ENCODE measurements at regions not wholly inside any gene's neighbourhood (a gene's known extent, or its start where the extent isn't known, plus 50 kb on each side); places are given as distances from the start of the nearest gene placed in this dataset.
"Not testable (repeated sequence)": the region's sequence is repeated elsewhere in the genome, so short reads cannot be mapped to it uniquely, and the experiment has no call there.

GRCh38 chr9:24071716-24072115 is 245.7 kb upstream of the ELAVL2 start:
- H3K4me1 ChIP-seq (ENCODE audit: low read length) = no peaks in the 10 kb centered on the region
- no peaks in the 10 kb centered on the region for H3K36me3 ChIP-seq (replicated peaks; ENCODE audit: low read depth, low read length)
- H3K4me2 ChIP-seq (ENCODE audit: low read length) = no peak overlapping the region
- H3K27ac ChIP-seq (ENCODE audit: low read length) = no peak overlapping the region
- no peak overlapping the region for H3K9ac ChIP-seq (ENCODE audit: low read length)
- H3K27me3 ChIP-seq (ENCODE audit: low read depth, low read length) = no peaks in the 10 kb centered on the region
- TF ChIP-seq CTCF (IDR thresholded peaks at IDR 0.05; ENCODE audit: low read depth, low read length) (no peak), EZH2phosphoT487 (IDR thresholded peaks at IDR 0.05; ENCODE audit: low read depth) (no peak)
- H2AFZ ChIP-seq (ENCODE audit: low read depth, low read length) = no peak overlapping the region
- no peaks in the 10 kb centered on the region for H3K79me2 ChIP-seq (ENCODE audit: low read length)
- H4K20me1 ChIP-seq (ENCODE audit: insufficient read depth, low read length) = no peaks in the 10 kb centered on the region
- no peaks in the 10 kb centered on the region for H3K9me3 ChIP-seq (ENCODE audit: insufficient read depth, low read length)
- H3K4me3 ChIP-seq (ENCODE audit: low read length) = no peak overlapping the region

- Histone ChIP-seq H3K79me2 (ENCODE audit: low read length) (no peaks in the 10 kb centered on the region), H3K27me3 (ENCODE audit: low read depth, low read length) (no peaks in the 10 kb centered on the region), H3K36me3 (replicated peaks; ENCODE audit: low read depth, low read length) (no peaks in the 10 kb centered on the region), H4K20me1 (ENCODE audit: insufficient read depth, low read length) (no peaks in the 10 kb centered on the region), H2AFZ (ENCODE audit: low read depth, low read length) (no peak overlapping the region), H3K9me3 (ENCODE audit: insufficient read depth, low read length) (no peaks in the 10 kb centered on the region), H3K4me2 (ENCODE audit: low read length) (no peak overlapping the region), H3K4me1 (ENCODE audit: low read length) (no peaks in the 10 kb centered on the region), H3K9ac (ENCODE audit: low read length) (no peak overlapping the region), H3K27ac (ENCODE audit: low read length) (no peak overlapping the region), H3K4me3 (ENCODE audit: low read length) (no peak overlapping the region)
- no peak for TF ChIP-seq CTCF (IDR thresholded peaks at IDR 0.05; ENCODE audit: low read depth, low read length)
- TF ChIP-seq EZH2phosphoT487 (IDR thresholded peaks at IDR 0.05; ENCODE audit: low read depth) = no peak
Measured at GRCh38 chr9:24071091-24071490, 245.1 kb upstream of the ELAVL2 start.

- H3K27ac ChIP-seq (ENCODE audit: low read length); H2AFZ ChIP-seq (ENCODE audit: low read depth, low read length); H3K79me2 ChIP-seq (ENCODE audit: low read length); H3K9ac ChIP-seq (ENCODE audit: low read length); H3K27me3 ChIP-seq (ENCODE audit: low read depth, low read length); H3K9me3 ChIP-seq (ENCODE audit: insufficient read depth, low read length); H3K4me2 ChIP-seq (ENCODE audit: low read length); H4K20me1 ChIP-seq (ENCODE audit: insufficient read depth, low read length); H3K36me3 ChIP-seq (replicated peaks; ENCODE audit: low read depth, low read length); H3K4me3 ChIP-seq (ENCODE audit: low read length); H3K4me1 ChIP-seq (ENCODE audit: low read length): not testable (repeated sequence)
Measured at GRCh38 chr9:24067107-24067506, 241.1 kb upstream of the ELAVL2 start.

GRCh38 chr9:24059651-24060050 is 233.6 kb upstream of the ELAVL2 start:
- Histone ChIP-seq H4K20me1 (ENCODE audit: insufficient read depth, low read length) (no peaks in the 10 kb centered on the region), H3K9me3 (ENCODE audit: insufficient read depth, low read length) (no peaks in the 10 kb centered on the region), H3K79me2 (ENCODE audit: low read length) (no peaks in the 10 kb centered on the region), H3K4me3 (ENCODE audit: low read length) (no peak overlapping the region), H3K9ac (ENCODE audit: low read length) (no peak overlapping the region), H3K4me1 (ENCODE audit: low read length) (no peaks in the 10 kb centered on the region), H3K27me3 (ENCODE audit: low read depth, low read length) (no peaks in the 10 kb centered on the region), H3K36me3 (replicated peaks; ENCODE audit: low read depth, low read length) (no peaks in the 10 kb centered on the region), H3K4me2 (ENCODE audit: low read length) (no peak overlapping the region), H3K27ac (ENCODE audit: low read length) (no peak overlapping the region), H2AFZ (ENCODE audit: low read depth, low read length) (no peak overlapping the region)
- TF ChIP-seq EZH2phosphoT487 (IDR thresholded peaks at IDR 0.05; ENCODE audit: low read depth) (no peak), CTCF (IDR thresholded peaks at IDR 0.05; ENCODE audit: low read depth, low read length) (no peak)

- H4K20me1 ChIP-seq (ENCODE audit: insufficient read depth, low read length) = no peaks in the 10 kb centered on the region
- H3K27ac ChIP-seq (ENCODE audit: low read length) = no peak overlapping the region
- H3K4me3 ChIP-seq (ENCODE audit: low read length) = no peak overlapping the region
Measured at GRCh38 chr9:24051587-24051986, 225.5 kb upstream of the ELAVL2 start.

GRCh38 chr9:24050239-24050638 is 224.2 kb upstream of the ELAVL2 start:
- H2AFZ ChIP-seq (ENCODE audit: low read depth, low read length); H3K9me3 ChIP-seq (ENCODE audit: insufficient read depth, low read length); H3K9ac ChIP-seq (ENCODE audit: low read length); H3K4me3 ChIP-seq (ENCODE audit: low read length); H3K79me2 ChIP-seq (ENCODE audit: low read length); H3K4me2 ChIP-seq (ENCODE audit: low read length); H3K27me3 ChIP-seq (ENCODE audit: low read depth, low read length); H3K27ac ChIP-seq (ENCODE audit: low read length); H3K4me1 ChIP-seq (ENCODE audit: low read length); H4K20me1 ChIP-seq (ENCODE audit: insufficient read depth, low read length); H3K36me3 ChIP-seq (replicated peaks; ENCODE audit: low read depth, low read length): not testable (repeated sequence)

More at GRCh38 chr9:24051587-24051986, 225.5 kb upstream of the ELAVL2 start:
- H3K36me3 ChIP-seq (replicated peaks; ENCODE audit: low read depth, low read length) = no peaks in the 10 kb centered on the region
- no peaks in the 10 kb centered on the region for H3K9me3 ChIP-seq (ENCODE audit: insufficient read depth, low read length)
- H3K4me2 ChIP-seq (ENCODE audit: low read length) = no peak overlapping the region
- no peaks in the 10 kb centered on the region for H3K27me3 ChIP-seq (ENCODE audit: low read depth, low read length)
- TF ChIP-seq CTCF (IDR thresholded peaks at IDR 0.05; ENCODE audit: low read depth, low read length) (peak; percentile 18; the same call in 1 of the 2 replicates), EZH2phosphoT487 (IDR thresholded peaks at IDR 0.05; ENCODE audit: low read depth) (no peak)
- H3K9ac ChIP-seq (ENCODE audit: low read length) = no peak overlapping the region
- no peaks in the 10 kb centered on the region for H3K79me2 ChIP-seq (ENCODE audit: low read length)
- no peak overlapping the region for H2AFZ ChIP-seq (ENCODE audit: low read depth, low read length)
- H3K4me1 ChIP-seq (ENCODE audit: low read length) = peaks cover 10% of the 10 kb centered on the region; the same call in 1 of the 2 replicates
